Ureter (tissue), 1 donor: ENCODE measurements at regions not wholly inside any gene's neighbourhood (a gene's known extent, or its start where the extent isn't known, plus 50 kb on each side); places are given as distances from the start of the nearest gene placed in this dataset.

ENCODE experiments used
- DNase-seq: peaks from one replicate; pipeline ENCODE4 v3.0.0-alpha.2; 2020; ENCODE audit warnings: low spot score
- donor health status: DM: yes; HTN: yes; CAD: no.

DNA sequence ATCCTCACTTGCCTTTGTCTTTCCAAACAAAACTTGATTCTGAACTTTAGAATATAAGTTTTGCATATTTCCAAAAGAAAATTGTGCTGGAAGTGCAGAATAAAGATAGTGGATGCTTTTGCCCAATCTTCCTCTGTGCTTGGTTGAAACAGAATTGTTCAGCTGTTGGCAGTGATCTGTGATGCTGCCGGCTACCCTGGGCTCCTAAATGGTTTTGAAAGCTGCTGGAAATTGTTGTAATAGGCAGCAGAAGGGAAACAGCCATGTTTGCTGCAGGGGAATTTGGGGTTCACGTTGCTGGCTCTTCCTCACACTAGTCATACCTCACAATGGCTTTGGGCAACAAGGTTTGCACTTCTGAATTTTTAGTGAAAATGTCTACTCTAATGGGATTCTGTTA lies 398.0 kb downstream of the RAPGEF2 start:
- no peak for DNase-seq

- DNase-seq = no peak
Observed at GRCh38 chr4:159503236-159504008, 400.5 kb downstream of the RAPGEF2 start.

GRCh38 chr4:159504684-159505083 lies 401.8 kb downstream of the RAPGEF2 start:
- no peak for DNase-seq

DNA sequence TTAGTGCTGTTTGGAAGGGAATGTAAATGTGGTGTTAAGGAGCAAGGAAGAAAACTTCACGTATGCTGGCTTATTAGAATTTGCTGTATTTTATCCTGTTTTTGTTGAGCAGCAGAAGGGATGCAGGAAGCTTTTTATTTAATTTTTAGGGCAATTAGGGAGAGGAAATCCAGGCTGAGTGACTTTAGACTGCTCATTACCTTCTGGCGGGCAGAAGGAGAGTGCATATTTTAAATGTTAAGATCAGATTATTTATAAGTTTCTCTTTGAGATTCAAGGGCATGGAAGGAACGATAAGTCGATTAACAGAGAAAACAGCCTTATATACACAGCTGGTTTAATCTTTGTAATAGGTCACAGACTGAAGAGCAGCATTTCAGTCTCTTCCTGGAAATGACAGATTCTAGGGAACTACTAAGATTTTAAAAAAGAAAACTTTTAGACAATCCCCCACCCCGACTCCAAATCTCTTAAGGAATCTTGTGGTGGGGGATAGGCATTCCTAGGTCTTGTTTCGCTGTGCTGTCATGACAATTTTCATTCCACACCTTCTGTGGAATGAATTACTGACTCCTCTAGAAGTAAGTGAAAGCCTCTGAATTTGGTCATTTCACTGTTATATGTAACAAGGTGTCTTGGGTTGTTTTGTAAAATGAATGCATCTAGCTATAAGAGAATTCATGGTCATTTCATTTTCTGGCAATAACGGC lies 402.5 kb downstream of the RAPGEF2 start:
- no peak for DNase-seq

DNA sequence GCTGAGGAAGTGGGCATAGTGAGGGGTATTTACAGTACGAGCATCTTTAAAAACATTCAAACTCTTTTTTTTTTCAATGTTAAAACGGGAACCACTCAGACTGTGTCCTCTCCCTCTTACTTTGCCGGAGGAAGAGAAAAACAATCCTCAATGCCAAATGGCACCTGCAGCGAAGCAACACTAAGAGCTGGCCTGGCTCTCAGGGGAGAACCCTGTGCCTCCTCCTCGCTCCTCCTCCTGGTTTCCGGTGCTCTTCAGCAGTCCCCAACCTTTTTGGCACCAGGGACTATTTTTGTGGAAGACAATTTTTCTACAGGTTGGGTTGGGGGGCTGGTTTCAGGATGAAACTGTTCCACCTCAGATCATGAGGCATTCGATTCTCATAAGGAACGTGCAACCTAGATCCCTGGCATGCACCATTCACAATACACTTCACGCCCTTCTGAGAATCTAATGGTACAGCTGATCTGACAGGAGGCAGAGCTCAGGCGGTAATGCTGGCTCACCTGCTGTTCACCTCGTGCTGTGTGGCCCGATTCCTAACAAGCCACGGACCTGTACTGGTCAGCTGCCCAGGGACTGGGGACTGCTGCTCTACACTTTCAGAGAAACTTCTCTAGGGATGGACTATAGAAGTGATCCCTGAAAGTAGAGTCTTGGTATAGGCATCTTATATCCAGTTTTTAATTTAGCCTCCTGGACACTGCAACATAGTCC lies 404.1 kb downstream of the RAPGEF2 start:
- no peak for DNase-seq

DNA sequence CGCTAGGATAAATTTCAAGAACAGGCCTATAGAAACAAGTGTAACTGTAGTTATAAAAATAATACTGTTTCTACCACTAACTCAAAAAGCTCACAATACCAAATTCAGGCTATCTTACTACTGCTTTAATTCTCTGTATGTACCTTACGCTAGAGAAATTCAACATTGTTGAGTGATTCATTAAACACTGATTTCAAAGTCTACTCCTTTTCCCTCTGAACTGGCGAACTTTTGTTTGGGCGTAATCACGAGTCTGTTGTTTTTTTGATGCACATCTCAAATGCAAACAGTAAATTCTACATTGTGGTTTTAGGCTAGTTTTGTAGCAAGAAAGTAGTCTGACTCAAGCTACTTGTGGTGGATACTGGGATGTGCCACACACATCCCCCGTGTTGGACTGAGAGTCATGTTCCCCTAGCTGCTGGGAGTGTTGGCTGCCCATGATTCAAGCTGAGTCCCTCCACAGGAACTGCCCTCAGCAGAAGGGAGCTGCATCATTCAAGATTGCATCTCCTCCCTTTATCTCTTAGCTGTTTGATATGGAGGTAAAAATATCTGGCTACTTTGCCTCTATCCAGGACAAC lies 406.1 kb downstream of the RAPGEF2 start:
- DNase-seq = no peak

DNA sequence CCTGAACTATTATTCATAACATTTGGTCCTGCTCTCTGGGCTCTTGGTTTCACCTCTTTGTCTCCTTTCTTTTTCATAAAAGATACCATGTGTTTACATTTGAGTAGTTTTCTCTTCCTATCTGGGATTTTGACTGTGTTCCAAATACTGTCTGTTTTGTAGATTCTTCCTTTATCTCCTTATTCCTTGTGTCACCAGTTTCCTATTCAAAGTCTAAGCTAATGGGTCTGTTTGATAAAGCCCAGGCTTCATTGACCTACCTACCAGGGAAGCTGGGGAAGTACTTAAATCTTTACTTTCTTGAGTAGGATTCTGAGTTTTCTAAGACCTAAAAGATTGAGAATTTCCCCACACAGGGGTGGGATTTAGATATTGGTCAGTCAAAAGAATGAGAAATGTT lies 409.5 kb downstream of the RAPGEF2 start:
- no peak for DNase-seq

DNA sequence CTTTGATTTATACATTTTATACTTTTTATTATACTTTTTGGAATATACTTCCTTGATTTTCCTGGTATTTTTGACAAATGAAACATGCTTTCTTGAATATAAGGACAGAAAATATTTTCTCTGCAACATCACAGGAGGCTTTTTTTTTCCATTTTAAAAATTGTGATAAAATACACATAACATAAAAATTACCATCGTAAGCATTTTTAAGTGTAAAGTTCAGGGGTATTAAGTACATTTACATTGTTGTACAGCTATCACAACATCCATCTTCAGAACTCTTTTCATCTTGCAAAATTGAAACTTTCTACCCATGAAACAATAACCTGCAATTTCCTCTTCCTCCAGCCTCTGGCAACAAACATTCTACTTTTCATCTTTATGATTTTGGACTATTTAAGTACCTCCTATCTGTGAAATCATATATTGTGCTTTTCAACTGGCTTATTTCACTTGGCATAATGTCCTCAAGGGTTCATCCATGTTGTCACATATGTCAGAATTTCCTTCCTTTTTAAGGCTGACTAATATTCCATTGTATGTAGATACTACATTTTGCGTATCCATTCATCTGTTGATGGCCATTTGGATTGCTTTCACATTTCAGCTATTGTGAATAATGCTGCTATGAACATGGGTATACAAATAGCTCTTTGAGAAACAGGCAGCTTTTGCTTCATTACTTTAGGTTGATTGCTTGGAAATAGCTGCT lies 412.6 kb downstream of the RAPGEF2 start:
- DNase-seq = no peak

DNA sequence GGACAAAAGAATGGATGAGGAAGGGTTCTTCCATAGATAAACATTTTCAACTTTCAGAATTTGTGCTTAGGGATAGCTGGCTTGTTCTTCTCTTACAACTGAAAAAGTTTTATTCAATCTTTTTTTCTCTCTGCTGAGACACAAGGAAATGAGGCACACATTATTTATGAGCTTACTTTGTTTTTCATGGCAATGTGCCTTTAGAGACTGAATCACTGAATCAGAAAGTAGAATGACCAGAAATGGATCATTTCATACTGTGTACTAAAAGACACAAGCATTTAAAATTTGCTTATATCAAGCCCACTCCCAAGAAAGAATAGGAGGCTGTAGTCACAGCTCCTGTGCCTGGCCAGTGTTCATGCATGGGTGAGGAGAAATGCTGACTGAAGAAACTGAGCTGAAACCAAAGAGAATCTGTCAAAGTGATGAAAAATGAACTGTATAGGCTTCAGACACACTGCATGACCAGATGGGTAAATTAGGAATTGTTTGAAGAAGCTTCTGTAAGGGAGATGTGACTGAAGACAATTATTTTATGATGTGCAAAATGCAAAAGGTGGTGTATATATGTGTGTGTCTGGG lies 413.8 kb downstream of the RAPGEF2 start:
- DNase-seq = no peak

GRCh38 chr4:159520074-159520473 lies 417.2 kb downstream of the RAPGEF2 start:
- DNase-seq = no peak

GRCh38 chr4:159526172-159526571 lies 423.3 kb downstream of the RAPGEF2 start:
- no peak for DNase-seq

DNA sequence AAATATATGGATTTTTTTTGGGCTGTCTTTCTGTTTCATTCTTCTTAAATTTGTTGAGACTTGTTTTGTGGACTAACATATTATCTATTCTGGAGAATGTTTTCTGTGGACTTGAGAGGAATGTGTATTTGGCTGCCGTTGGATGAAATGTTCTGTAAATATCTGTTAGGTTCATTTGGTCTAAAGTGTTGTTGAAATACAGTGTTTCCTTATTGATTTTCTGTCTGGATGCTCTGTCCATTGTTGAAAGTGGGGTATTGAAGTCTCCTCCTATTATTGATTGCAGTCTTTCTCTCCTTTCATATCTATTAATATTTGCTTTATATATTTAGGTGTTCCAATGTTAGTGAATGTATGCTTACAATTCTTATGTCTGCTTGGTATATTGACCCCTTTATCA lies 431.8 kb downstream of the RAPGEF2 start:
- DNase-seq = no peak

DNA sequence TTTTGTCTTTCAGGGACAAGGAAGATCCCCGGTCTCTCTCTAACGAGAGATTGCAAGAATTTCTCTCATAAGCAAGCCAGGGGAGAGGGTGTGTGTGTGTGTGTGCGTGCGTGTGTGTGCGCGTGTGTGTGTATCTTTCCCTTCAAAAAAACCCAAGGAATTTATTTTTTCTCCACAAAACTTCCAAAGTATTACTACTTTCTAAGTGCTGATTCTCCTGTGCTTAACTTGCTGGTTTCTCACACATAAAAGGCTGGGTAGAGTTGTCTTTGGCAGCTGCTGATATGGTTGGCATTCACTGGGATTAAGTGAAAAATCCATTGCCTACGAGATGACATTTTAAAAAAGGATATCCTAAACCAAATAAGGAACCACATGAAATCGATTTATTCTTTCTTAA lies 435.7 kb downstream of the RAPGEF2 start:
- no peak for DNase-seq

- DNase-seq = no peak
Observed at GRCh38 chr4:159540038-159540437, 437.2 kb downstream of the RAPGEF2 start.

GRCh38 chr4:159540501-159540900 lies 437.6 kb downstream of the RAPGEF2 start:
- DNase-seq = no peak

DNA sequence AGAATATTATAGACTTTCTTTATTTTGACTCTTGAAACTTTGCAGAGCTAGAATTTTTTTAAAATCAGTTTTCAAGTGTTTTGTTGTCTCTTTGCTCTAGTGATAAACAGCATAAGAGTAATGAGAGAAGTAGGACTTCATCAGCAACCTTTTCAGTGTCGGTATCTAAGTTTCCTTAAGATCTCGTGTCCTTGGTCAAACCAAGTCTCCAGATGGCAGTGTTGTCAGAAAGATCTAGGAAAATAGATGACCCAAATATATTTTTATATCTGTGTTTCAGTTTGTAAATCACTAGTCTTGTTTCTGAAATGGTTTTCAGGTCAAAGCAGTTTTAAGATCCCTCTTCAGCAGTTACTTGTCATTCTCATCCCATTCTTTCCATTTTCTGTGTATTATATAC lies 438.3 kb downstream of the RAPGEF2 start:
- DNase-seq = no peak

- DNase-seq = no peak
Observed at GRCh38 chr4:159542296-159542695, 439.4 kb downstream of the RAPGEF2 start.

DNA sequence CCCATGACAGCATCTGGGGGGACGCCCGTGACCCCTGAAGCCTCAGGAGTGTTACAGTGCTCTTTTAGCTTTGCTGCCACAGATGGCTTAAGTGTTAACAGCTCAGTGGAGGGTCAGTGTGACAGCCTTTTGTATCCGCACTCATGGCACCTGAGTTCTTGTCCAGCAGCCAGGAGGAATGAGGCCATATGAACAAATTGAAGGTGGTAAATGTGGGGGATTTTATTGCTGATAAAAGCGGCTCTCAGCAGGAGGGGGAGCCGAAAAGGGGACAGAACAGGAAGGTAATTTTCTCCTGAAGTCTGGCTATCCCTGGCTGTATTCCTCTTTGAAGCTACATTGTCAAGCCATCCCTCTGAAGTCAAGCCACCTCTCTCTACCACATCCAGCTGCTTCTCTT lies 441.0 kb downstream of the RAPGEF2 start:
- DNase-seq = no peak

DNA sequence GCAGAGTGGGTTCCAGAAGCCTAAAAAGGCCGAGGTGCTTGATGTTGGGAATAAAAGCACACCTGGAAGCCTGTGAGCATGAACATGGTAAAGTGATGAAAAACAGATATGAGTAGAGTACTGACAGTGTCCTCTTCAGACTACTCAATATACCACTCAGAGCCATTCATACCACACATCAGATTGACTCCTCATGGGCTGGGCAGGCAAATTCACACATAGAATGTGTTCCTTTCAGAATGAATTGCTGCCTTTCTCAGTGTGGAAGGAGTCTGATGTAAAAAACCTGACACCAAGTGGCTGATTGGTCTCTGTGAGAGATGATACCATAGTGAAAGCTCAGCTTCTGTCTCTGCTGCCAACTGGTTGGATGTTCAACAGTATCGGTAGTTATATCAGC lies 442.7 kb downstream of the RAPGEF2 start:
- DNase-seq = no peak

DNA sequence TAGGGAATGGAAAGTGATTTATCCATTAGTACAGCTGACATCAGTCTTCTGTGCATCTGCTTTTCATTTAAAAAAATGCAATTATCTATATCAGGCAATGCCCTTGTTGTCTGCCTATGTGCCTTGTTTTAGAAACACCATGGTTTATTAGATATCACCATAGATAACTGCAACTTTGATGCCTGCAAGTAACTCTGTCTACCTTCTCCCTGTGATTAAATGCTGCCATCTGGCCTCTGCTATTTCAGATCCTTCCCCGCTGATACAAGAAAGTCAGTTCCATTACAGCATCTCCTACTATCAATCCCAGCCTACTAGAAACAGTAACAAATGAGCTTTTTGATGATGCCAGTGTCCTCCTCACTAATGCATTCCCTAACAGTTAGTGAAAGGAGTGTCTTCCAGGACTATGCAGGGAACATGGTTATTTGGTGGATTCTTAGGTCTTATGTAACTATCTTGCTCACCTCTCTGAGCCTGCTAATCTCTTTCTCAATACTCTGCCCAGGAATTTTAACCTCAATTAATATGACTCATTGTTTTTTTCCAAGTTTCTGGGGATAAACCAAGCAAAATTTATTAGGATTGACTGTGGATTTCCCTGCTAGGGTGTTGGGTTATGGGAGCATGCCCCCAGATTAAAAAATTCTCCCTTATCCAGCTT lies 444.9 kb downstream of the RAPGEF2 start:
- DNase-seq = no peak

DNA sequence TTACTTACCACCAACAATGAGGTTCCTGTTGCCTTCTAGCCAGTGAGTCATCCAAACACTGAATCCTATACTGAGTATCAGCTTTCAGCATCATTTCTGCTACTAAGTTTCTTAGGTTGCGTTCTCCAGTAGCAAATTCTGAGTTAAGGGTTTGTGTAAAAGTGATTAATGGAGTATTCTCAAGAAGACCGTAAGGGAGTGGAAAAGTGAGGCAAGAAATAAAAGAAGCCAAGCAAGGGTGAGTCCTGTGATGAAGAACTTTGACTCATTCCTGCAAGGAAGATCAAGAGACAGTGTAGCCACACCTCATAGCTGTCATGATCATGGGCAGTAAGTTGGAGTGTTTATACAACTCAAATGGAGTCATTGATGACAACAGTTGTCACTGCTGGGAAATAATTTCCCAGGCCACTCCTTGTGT lies 446.2 kb downstream of the RAPGEF2 start:
- no peak for DNase-seq
